HG03196 (cell line): ENCODE measurements at regions not wholly inside any gene's neighbourhood (a gene's known extent, or its start where the extent isn't known, plus 50 kb on each side); places are given as distances from the start of the nearest gene placed in this dataset.
"Not testable (repeated sequence)": the region's sequence is repeated elsewhere in the genome, so short reads cannot be mapped to it uniquely, and the experiment has no call there.

Experiments
- ATAC-seq: cut with Tn5 transposase; IDR thresholded peaks from one replicate; pipeline ENCODE4 v1.9.1; 2021; ENCODE audit not compliant: unreplicated experiment

DNA sequence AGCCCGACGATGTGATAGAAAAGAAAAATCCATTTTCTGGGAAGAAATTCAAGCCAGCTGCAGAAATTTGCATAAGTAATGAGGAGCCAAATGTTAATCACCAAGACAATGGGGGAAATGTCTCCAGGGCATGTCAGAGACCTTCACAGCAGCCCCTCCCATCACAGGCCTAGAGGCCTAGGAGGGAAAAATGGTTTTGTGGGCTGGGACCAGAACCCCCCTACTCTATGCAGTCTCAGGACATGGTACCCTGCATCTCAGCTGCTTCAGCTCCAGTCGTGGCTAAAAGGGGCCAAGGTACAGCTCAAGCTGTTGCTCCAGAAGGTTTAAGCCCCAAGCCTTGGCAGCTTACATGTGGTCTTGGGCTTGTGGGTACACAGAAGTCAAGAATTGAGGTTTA lies 155.5 kb upstream of the FOXQ1 start:
- ATAC-seq = not testable (repeated sequence)

- ATAC-seq = no peak
Observed at GRCh38 chr6:1153696-1154245, 158.1 kb upstream of the FOXQ1 start.

GRCh38 chr6:1146500-1146899 lies 165.4 kb upstream of the FOXQ1 start:
- no peak for ATAC-seq

DNA sequence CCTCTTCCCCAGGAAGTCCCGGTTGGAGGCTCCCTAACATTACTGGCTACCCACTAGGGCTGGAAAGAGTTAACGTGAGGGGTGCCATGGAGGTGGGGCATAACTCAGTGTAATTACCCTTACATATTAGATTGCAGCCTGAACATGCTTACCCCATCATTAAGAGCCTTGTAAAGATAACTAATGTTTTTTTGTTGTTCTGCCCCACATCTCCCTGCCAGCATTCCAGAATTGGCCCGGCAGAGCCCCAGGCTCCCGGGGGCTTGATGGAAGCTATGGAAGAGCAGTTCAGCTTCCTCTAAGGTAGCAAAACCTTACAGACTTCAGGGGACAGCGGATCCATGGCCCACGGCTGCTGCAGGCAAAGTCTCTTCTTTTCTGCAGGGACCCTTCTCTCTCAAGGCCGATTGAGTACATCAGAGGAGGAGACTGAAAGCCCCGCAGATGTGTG lies 166.1 kb upstream of the FOXQ1 start:
- ATAC-seq = no peak

GRCh38 chr6:1144842-1145767 lies 166.8 kb upstream of the FOXQ1 start:
- ATAC-seq = no peak

DNA sequence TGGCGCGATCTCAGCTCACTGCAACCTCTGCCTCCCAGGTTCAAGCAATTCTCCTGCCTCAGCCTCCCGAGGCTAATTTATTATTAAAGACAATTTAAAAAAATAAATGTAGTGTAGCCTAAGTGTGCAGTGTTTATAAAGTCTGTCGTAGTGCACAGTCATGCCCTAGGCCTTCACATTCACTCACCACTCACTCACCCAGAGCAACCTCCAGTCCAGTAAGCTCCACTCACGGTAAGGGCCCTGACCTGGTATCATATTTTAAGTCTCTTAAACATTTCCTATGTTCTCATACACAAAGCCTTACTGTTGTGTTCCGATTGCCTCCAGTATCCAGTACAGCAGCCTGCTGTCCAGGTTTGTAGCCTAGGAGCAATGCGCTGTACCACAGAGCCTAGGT lies 168.2 kb upstream of the FOXQ1 start:
- no peak for ATAC-seq

GRCh38 chr6:1139155-1139890 lies 172.6 kb upstream of the FOXQ1 start:
- ATAC-seq = no peak

- no peak for ATAC-seq
Observed at GRCh38 chr6:1137849-1138248, 174.0 kb upstream of the FOXQ1 start.

DNA sequence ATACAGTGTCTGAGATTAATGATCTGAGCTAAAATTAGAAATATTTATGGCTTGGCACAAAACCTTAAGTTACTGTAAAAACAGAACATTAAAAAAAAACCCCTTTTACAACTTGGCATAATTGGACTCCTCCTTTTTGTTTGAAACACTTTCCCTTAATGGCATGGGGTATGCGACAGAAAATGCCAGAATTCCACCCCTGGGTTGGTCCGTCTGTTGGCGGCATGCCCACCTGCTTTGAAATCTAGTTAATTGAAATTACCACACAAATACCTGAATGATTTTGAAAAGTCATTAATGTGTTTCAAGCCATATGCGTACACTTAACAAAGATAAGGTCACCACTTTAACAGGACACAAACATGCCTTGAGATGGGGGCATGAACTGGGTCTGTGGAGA lies 175.1 kb upstream of the FOXQ1 start:
- ATAC-seq = no peak

DNA sequence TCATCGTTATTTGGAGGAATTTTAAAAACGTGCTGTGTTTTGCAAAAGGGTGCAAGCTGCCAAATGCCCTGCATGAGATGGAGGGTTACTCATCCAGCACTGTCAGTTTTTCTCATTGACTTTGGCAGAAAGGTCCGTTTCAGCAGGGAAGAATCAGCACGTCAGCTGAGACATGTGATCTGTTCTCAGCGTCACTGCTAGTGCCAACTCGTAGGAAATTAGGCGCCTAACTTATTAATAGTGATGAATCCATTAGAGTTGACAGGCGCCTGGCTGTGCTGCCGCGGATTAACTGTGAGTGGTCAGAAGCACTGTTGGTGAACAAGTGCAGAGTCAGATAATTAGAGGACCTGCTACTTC lies 175.5 kb upstream of the FOXQ1 start:
- ATAC-seq = no peak

GRCh38 chr6:1135726-1136414 lies 176.0 kb upstream of the FOXQ1 start:
- ATAC-seq = no peak

DNA sequence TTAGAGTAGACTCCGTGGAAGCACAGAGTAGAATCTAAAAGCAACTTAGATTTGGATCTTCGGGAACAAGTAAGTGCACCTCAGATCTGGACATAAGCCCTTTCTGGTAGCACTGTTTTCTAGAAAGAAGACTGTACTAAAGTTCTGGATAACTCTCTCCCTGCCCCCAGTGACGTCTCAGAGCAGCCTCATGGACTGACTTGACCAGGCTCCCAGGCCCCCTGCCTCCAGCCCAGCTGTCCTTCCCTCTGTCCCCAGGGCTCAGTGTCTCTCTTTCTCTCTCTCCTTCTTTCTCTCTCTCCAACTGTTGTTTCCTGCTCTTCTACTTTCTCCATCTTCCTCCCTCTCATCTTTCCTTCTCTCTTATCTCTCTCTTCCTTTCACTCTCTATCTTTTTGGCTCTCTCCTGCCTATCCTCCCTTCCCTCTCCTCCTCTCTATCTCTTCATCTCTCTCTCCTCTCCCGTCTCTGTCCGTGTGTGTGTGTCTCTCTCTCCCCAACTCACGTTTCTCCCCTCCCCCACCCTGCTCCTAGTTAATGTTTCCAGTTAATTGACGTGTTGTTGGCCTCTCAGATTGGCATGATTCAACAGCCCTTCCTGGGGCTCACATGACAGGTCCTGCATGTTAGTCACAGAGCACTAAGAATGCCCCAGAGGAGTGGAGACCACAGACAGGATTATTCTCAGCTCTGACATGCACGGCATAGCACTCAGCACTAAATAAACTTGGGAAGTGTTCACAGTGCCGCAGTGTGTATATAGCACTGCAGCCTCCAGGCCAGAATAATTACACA lies 180.4 kb upstream of the FOXQ1 start:
- no peak for ATAC-seq

- ATAC-seq = no peak
Observed at GRCh38 chr6:1130709-1131108, 181.2 kb upstream of the FOXQ1 start.

GRCh38 chr6:1129131-1129530 lies 182.8 kb upstream of the FOXQ1 start:
- no peak for ATAC-seq

DNA sequence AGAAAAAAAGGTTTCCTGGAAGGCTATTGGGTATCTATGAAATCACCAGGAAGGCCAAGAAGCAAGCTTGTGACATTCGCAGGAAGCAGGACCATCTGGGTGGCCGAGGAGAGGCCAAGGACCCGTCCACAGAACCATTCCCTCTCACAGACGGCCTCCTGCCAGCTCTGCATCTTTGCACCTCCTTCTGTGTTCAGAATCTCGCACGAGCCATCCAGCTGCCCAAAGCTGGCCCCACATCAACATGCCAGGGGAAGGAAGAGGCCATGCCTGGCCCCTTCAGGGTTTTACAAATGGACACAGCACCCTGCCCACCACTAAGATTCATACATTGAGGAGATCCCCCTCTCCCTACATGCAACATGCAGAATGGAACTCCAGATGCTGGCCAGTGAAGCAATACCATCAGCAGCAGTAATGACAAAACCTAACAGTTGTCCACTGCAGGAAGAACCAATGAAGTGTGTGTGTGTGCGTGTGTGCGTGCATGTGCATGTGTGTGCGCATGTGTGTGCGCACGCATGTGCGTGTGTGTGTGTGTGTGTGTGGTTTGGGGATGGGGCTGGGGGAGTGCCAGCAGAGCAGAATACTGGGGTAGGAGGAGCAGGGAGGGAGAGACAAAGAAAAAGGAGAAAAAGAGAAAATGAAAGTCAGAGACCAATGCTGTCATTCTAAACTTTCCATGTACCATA lies 184.2 kb upstream of the FOXQ1 start:
- no peak for ATAC-seq

DNA sequence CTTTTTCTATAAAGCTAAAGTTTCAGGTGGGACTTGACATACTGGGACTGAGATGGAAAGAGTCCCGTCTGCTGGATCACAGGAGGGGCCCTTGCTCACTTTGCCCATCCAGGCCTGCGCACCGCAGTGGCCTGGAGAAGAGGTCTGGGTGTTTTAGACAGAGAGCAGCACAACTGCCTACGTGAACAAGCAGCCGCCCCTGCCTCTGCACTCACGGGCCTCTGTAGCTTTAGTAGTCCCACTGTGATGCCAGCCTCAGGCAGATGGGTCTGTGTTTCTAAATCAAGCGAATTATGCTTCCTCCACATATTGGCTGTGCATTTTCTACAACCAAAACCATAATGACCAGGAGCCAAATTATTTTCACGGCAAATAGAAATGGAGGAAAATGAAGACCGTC lies 184.8 kb upstream of the FOXQ1 start:
- no peak for ATAC-seq

DNA sequence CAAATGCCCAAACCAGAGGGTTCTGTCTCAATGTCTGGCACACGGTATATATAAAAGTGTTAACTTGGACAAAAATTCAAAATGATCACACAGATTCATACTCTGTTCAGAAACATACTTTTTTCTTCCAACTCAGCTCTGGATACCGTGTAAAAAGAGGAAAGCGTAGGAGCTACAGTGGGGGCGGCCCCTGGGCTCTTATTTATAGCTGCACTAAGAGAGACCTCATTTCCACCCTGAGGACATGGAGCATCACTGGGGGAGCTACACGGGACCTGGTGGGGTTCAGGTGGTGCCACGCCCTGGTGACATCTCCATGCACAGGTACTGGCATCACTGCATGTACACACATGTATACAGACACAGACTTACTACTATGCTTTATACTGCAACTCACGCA lies 185.9 kb upstream of the FOXQ1 start:
- ATAC-seq = no peak

DNA sequence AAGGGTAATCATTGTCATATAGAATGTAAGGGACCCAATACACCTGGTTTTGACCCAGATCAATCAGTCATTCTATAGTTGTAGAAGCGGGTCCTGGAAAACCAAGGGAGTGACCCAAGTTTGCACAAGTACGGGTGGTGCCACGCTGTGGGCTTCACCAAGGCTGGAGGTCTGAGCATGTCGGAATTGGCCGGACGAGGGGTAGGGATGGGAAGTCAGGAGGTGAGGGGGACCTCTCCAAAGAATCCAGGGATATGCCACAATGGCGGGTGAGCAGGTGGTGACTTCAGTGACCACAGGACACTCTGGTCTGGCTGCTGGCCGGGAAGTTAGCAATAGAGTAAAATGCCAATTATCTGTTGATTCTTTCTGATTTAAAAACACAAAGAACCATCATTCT lies 186.6 kb upstream of the FOXQ1 start:
- no peak for ATAC-seq

GRCh38 chr6:1124885-1125284 lies 187.0 kb upstream of the FOXQ1 start:
- no peak for ATAC-seq
